ENCODE measurements at regions not wholly inside any gene's neighbourhood (a gene's known extent, or its start where the extent isn't known, plus 50 kb on each side); places are given as distances from the start of the nearest gene placed in this dataset.

- POLR2A ChIA-PET (ENCODE audit: unreplicated experiment): interaction anchor here (0.6 kb wide), 1 partner anchor 90 kb away, joined by 3 read pairs; no protein-coding TSS in a partner anchor
- Histone ChIP-seq H3K4me2 (ENCODE audit: low read depth, low read length) (no peak overlapping the region), H2BK120ac (ENCODE audit: low read depth, low read length) (no peak overlapping the region), H4K5ac (ENCODE audit: low read depth, low read length) (no peak overlapping the region), H3K4me3 (ENCODE audit: insufficient read depth, low read depth, low read length) (no peak overlapping the region), H3K18ac (ENCODE audit: low read depth, low read length) (no peak overlapping the region), H2AK9ac (replicated peaks; ENCODE audit: low read depth, low read length, poor library complexity) (no peak overlapping the region), H3K4me1 (ENCODE audit: control insufficient read depth, insufficient read depth, low read length) (no peaks in the 10 kb centered on the region), H3K27ac (ENCODE audit: insufficient read depth, low read length) (no peak overlapping the region), H3K9ac (ENCODE audit: low read depth, low read length) (no peak overlapping the region), H4K20me1 (ENCODE audit: insufficient read depth, low read length) (no peaks in the 10 kb centered on the region), H4K91ac (ENCODE audit: insufficient read depth, low read depth, low read length) (no peak overlapping the region), H2AFZ (replicated peaks; ENCODE audit: low read length, poor library complexity) (no peak overlapping the region), H2BK15ac (ENCODE audit: low read depth, low read length) (no peak overlapping the region), H3K14ac (replicated peaks; ENCODE audit: low read depth, low read length) (no peak overlapping the region), H3K4ac (ENCODE audit: low read depth, low read length) (no peak overlapping the region), H3K9me3 (ENCODE audit: control insufficient read depth, insufficient read depth, low read length) (no peaks in the 10 kb centered on the region), H4K8ac (ENCODE audit: low read depth in 2 of 2, low read length in 2 of 2) (no peak overlapping the region), H2AK5ac (ENCODE audit: low read depth, low read length) (no peak overlapping the region), H2BK20ac (ENCODE audit: low read depth, low read length) (no peak overlapping the region), H3K9me1 (ENCODE audit: insufficient read depth, low read length) (no peaks in the 10 kb centered on the region), H3K56ac (ENCODE audit: extremely low read depth, insufficient read depth, low read length) (no peak overlapping the region), H3K36me3 (ENCODE audit: control insufficient read depth, insufficient read depth, low read length) (no peaks in the 10 kb centered on the region), H3K27me3 (ENCODE audit: control insufficient read depth, insufficient read depth, low read length) (no peaks in the 10 kb centered on the region), H3K23ac (ENCODE audit: low read depth, low read length) (no peak overlapping the region), H3K79me1 (ENCODE audit: low read depth in 1 of 2, low read length in 2 of 2) (no peaks in the 10 kb centered on the region), H2BK5ac (ENCODE audit: low read depth, low read length, poor library complexity, severe bottlenecking) (no peak overlapping the region)
- no TSS peak for BruUV-seq (replicated peaks)
- intact Hi-C loops (cut with micrococcal nuclease): no loop called here
- CTCF ChIA-PET: no interaction called here
- in situ Hi-C loops (cut with MboI; ENCODE audit: low sequenced_read_pairs): no loop called here
- DNase-seq (peak; percentile 3), ATAC-seq (ENCODE audit: low read depth) (peak; percentile 81)
- WGBS, 2 experiments (ENCODE audit: extremely low coverage in 2 of 2, insufficient read length in 1 of 2): no CpG with 5 or more reads among the region's 2 CpGs
- no peak for TF ChIP-seq MAZ (IDR thresholded peaks at IDR 0.05; ENCODE audit: borderline replicate concordance, low read depth, low read length)
- no peak for TF ChIP-seq NFE2L2 (IDR thresholded peaks at IDR 0.05; ENCODE audit: low read depth, low read length)
- TF ChIP-seq CEBPB (IDR thresholded peaks at IDR 0.05; ENCODE audit: low read depth, low read length): no peak
- TF ChIP-seq RCOR1 (IDR thresholded peaks at IDR 0.05; ENCODE audit: insufficient replicate concordance, low read length): no peak
- no peak for TF ChIP-seq RFX5 (IDR thresholded peaks at IDR 0.05; ENCODE audit: low read depth, low read length)
- no peak for TF ChIP-seq FOS (IDR thresholded peaks at IDR 0.05; ENCODE audit: low read depth, low read length)
- no peak for TF ChIP-seq CTCF (conservative IDR thresholded peaks at IDR 0.05; ENCODE audit: low read depth, low read length)
- TF ChIP-seq SMC3 (IDR thresholded peaks at IDR 0.05; ENCODE audit: low read depth, low read length): no peak
- TF ChIP-seq POLR2A (IDR thresholded peaks at IDR 0.05; ENCODE audit: low read depth, low read length): no peak
- no peak for TF ChIP-seq MAFK (IDR thresholded peaks at IDR 0.05; ENCODE audit: low read depth, low read length)
- TF ChIP-seq CHD1 (IDR thresholded peaks at IDR 0.05; ENCODE audit: low read depth, low read length): no peak
- TF ChIP-seq ELK1 (IDR thresholded peaks at IDR 0.05; ENCODE audit: borderline replicate concordance, low read depth, low read length): no peak
- TF ChIP-seq BHLHE40 (IDR thresholded peaks at IDR 0.05; ENCODE audit: low read depth, low read length): no peak
- TF ChIP-seq RAD21 (IDR thresholded peaks at IDR 0.05; ENCODE audit: low read length): no peak
- TF ChIP-seq MXI1 (IDR thresholded peaks at IDR 0.05; ENCODE audit: borderline replicate concordance, low read depth, low read length): no peak
- TF ChIP-seq USF2 (IDR thresholded peaks at IDR 0.05; ENCODE audit: low read depth, low read length): no peak
- dilution Hi-C loops (cut with HindIII; ENCODE audit: low sequenced_read_pairs, unreplicated experiment): no loop called here
Measured at GRCh38 chr7:120180221-120180620, 92.8 kb upstream of the KCND2 start.

All from IMR-90 (cell line).